ENCODE measurements at regions not wholly inside any gene's neighbourhood (a gene's known extent, or its start where the extent isn't known, plus 50 kb on each side); places are given as distances from the start of the nearest gene placed in this dataset.

GRCh38 chr2:208642125-208642779 lies 235.7 kb downstream of the PTH2R start:
- no peaks in the 10 kb centered on the region for H3K9me3 ChIP-seq (ENCODE audit: control insufficient read depth in 2 of 2, low read length in 2 of 2)

GRCh38 chr2:208643145-208643544 lies 236.6 kb downstream of the PTH2R start:
- no peaks in the 10 kb centered on the region for H3K9me3 ChIP-seq (ENCODE audit: control insufficient read depth in 2 of 2, low read length in 2 of 2)
- no peak overlapping the region for H3K4me3 ChIP-seq (ENCODE audit: low read length in 2 of 2)
- H3K9ac ChIP-seq (ENCODE audit: low read depth in 1 of 2, low read length in 2 of 2) = no peak overlapping the region
- no peaks in the 10 kb centered on the region for H3K27me3 ChIP-seq (ENCODE audit: control insufficient read depth in 2 of 2, insufficient read depth in 2 of 2, low read length in 2 of 2)
- H3K4me1 ChIP-seq (ENCODE audit: control insufficient read depth in 2 of 2, insufficient read depth in 2 of 2, low read length in 2 of 2) = no peaks in the 10 kb centered on the region
- H3K27ac ChIP-seq (ENCODE audit: low read depth in 2 of 2, low read length in 2 of 2) = no peak overlapping the region
- no peaks in the 10 kb centered on the region for H3K36me3 ChIP-seq (ENCODE audit: control insufficient read depth in 2 of 2, insufficient read depth in 2 of 2, low read length in 2 of 2)

More at GRCh38 chr2:208642125-208642779, 235.7 kb downstream of the PTH2R start:
- H3K4me1 ChIP-seq (ENCODE audit: control insufficient read depth in 2 of 2, insufficient read depth in 2 of 2, low read length in 2 of 2) = no peaks in the 10 kb centered on the region
- no peaks in the 10 kb centered on the region for H3K27me3 ChIP-seq (ENCODE audit: control insufficient read depth in 2 of 2, insufficient read depth in 2 of 2, low read length in 2 of 2)
- H3K36me3 ChIP-seq (ENCODE audit: control insufficient read depth in 2 of 2, insufficient read depth in 2 of 2, low read length in 2 of 2) = no peaks in the 10 kb centered on the region
- H3K9ac ChIP-seq (ENCODE audit: low read depth in 1 of 2, low read length in 2 of 2) = no peak overlapping the region
- no peak overlapping the region for H3K27ac ChIP-seq (ENCODE audit: low read depth in 2 of 2, low read length in 2 of 2)
- no peak overlapping the region for H3K4me3 ChIP-seq (ENCODE audit: low read length in 2 of 2)

- Histone ChIP-seq H3K9me3 (ENCODE audit: control insufficient read depth in 2 of 2, low read length in 2 of 2) (no peaks in the 10 kb centered on the region), H3K4me3 (ENCODE audit: low read length in 2 of 2) (no peak overlapping the region), H3K9ac (ENCODE audit: low read depth in 1 of 2, low read length in 2 of 2) (no peak overlapping the region), H3K27ac (ENCODE audit: low read depth in 2 of 2, low read length in 2 of 2) (no peak overlapping the region), H3K36me3 (ENCODE audit: control insufficient read depth in 2 of 2, insufficient read depth in 2 of 2, low read length in 2 of 2) (no peaks in the 10 kb centered on the region), H3K27me3 (ENCODE audit: control insufficient read depth in 2 of 2, insufficient read depth in 2 of 2, low read length in 2 of 2) (no peaks in the 10 kb centered on the region), H3K4me1 (ENCODE audit: control insufficient read depth in 2 of 2, insufficient read depth in 2 of 2, low read length in 2 of 2) (no peaks in the 10 kb centered on the region)
Observed at GRCh38 chr2:208645226-208645625, 238.6 kb downstream of the PTH2R start.

GRCh38 chr2:208648368-208648767 lies 241.8 kb downstream of the PTH2R start:
- Histone ChIP-seq H3K4me3 (ENCODE audit: low read length in 2 of 2) (no peak overlapping the region), H3K9ac (ENCODE audit: low read depth in 1 of 2, low read length in 2 of 2) (no peak overlapping the region), H3K27ac (ENCODE audit: low read depth in 2 of 2, low read length in 2 of 2) (no peak overlapping the region), H3K27me3 (ENCODE audit: control insufficient read depth in 2 of 2, insufficient read depth in 2 of 2, low read length in 2 of 2) (no peaks in the 10 kb centered on the region), H3K4me1 (ENCODE audit: control insufficient read depth in 2 of 2, insufficient read depth in 2 of 2, low read length in 2 of 2) (no peaks in the 10 kb centered on the region), H3K9me3 (ENCODE audit: control insufficient read depth in 2 of 2, low read length in 2 of 2) (no peaks in the 10 kb centered on the region), H3K36me3 (ENCODE audit: control insufficient read depth in 2 of 2, insufficient read depth in 2 of 2, low read length in 2 of 2) (no peaks in the 10 kb centered on the region)

- Histone ChIP-seq H3K9ac (ENCODE audit: low read depth in 1 of 2, low read length in 2 of 2) (no peak overlapping the region), H3K4me3 (ENCODE audit: low read length in 2 of 2) (no peak overlapping the region), H3K4me1 (ENCODE audit: control insufficient read depth in 2 of 2, insufficient read depth in 2 of 2, low read length in 2 of 2) (no peaks in the 10 kb centered on the region), H3K27ac (ENCODE audit: low read depth in 2 of 2, low read length in 2 of 2) (no peak overlapping the region), H3K27me3 (ENCODE audit: control insufficient read depth in 2 of 2, insufficient read depth in 2 of 2, low read length in 2 of 2) (no peaks in the 10 kb centered on the region), H3K9me3 (ENCODE audit: control insufficient read depth in 2 of 2, low read length in 2 of 2) (no peaks in the 10 kb centered on the region), H3K36me3 (ENCODE audit: control insufficient read depth in 2 of 2, insufficient read depth in 2 of 2, low read length in 2 of 2) (no peaks in the 10 kb centered on the region)
Observed at GRCh38 chr2:208653383-208653782, 246.8 kb downstream of the PTH2R start.

- Histone ChIP-seq H3K27ac (ENCODE audit: low read depth in 2 of 2, low read length in 2 of 2) (no peak overlapping the region), H3K9me3 (ENCODE audit: control insufficient read depth in 2 of 2, low read length in 2 of 2) (no peaks in the 10 kb centered on the region), H3K36me3 (ENCODE audit: control insufficient read depth in 2 of 2, insufficient read depth in 2 of 2, low read length in 2 of 2) (no peaks in the 10 kb centered on the region), H3K9ac (ENCODE audit: low read depth in 1 of 2, low read length in 2 of 2) (no peak overlapping the region), H3K4me1 (ENCODE audit: control insufficient read depth in 2 of 2, insufficient read depth in 2 of 2, low read length in 2 of 2) (no peaks in the 10 kb centered on the region), H3K4me3 (ENCODE audit: low read length in 2 of 2) (no peak overlapping the region), H3K27me3 (ENCODE audit: control insufficient read depth in 2 of 2, insufficient read depth in 2 of 2, low read length in 2 of 2) (no peaks in the 10 kb centered on the region)
Observed at GRCh38 chr2:208654056-208654455, 247.5 kb downstream of the PTH2R start.

GRCh38 chr2:208657468-208657867 lies 250.9 kb downstream of the PTH2R start:
- H3K9me3 ChIP-seq (ENCODE audit: control insufficient read depth in 2 of 2, low read length in 2 of 2) = no peaks in the 10 kb centered on the region
- H3K36me3 ChIP-seq (ENCODE audit: control insufficient read depth in 2 of 2, insufficient read depth in 2 of 2, low read length in 2 of 2) = no peaks in the 10 kb centered on the region
- H3K27me3 ChIP-seq (ENCODE audit: control insufficient read depth in 2 of 2, insufficient read depth in 2 of 2, low read length in 2 of 2) = no peaks in the 10 kb centered on the region
- H3K9ac ChIP-seq (ENCODE audit: low read depth in 1 of 2, low read length in 2 of 2) = no peak overlapping the region
- H3K4me3 ChIP-seq (ENCODE audit: low read length in 2 of 2) = no peak overlapping the region
- no peaks in the 10 kb centered on the region for H3K4me1 ChIP-seq (ENCODE audit: control insufficient read depth in 2 of 2, insufficient read depth in 2 of 2, low read length in 2 of 2)
- no peak overlapping the region for H3K27ac ChIP-seq (ENCODE audit: low read depth in 2 of 2, low read length in 2 of 2)

- no peaks in the 10 kb centered on the region for H3K9me3 ChIP-seq (ENCODE audit: control insufficient read depth in 2 of 2, low read length in 2 of 2)
- no peak overlapping the region for H3K4me3 ChIP-seq (ENCODE audit: low read length in 2 of 2)
- no peaks in the 10 kb centered on the region for H3K36me3 ChIP-seq (ENCODE audit: control insufficient read depth in 2 of 2, insufficient read depth in 2 of 2, low read length in 2 of 2)
- no peak overlapping the region for H3K27ac ChIP-seq (ENCODE audit: low read depth in 2 of 2, low read length in 2 of 2)
- no peaks in the 10 kb centered on the region for H3K4me1 ChIP-seq (ENCODE audit: control insufficient read depth in 2 of 2, insufficient read depth in 2 of 2, low read length in 2 of 2)
- H3K27me3 ChIP-seq (ENCODE audit: control insufficient read depth in 2 of 2, insufficient read depth in 2 of 2, low read length in 2 of 2) = no peaks in the 10 kb centered on the region
- H3K9ac ChIP-seq (ENCODE audit: low read depth in 1 of 2, low read length in 2 of 2) = no peak overlapping the region
Observed at GRCh38 chr2:208669394-208669793, 262.8 kb downstream of the PTH2R start.

GRCh38 chr2:208671284-208671683 lies 264.7 kb downstream of the PTH2R start:
- Histone ChIP-seq H3K9ac (ENCODE audit: low read depth in 1 of 2, low read length in 2 of 2) (no peak overlapping the region), H3K27me3 (ENCODE audit: control insufficient read depth in 2 of 2, insufficient read depth in 2 of 2, low read length in 2 of 2) (no peaks in the 10 kb centered on the region), H3K36me3 (ENCODE audit: control insufficient read depth in 2 of 2, insufficient read depth in 2 of 2, low read length in 2 of 2) (no peaks in the 10 kb centered on the region), H3K4me1 (ENCODE audit: control insufficient read depth in 2 of 2, insufficient read depth in 2 of 2, low read length in 2 of 2) (no peaks in the 10 kb centered on the region), H3K27ac (ENCODE audit: low read depth in 2 of 2, low read length in 2 of 2) (no peak overlapping the region), H3K9me3 (ENCODE audit: control insufficient read depth in 2 of 2, low read length in 2 of 2) (no peaks in the 10 kb centered on the region), H3K4me3 (ENCODE audit: low read length in 2 of 2) (no peak overlapping the region)

- H3K4me3 ChIP-seq (ENCODE audit: low read length in 2 of 2) = no peak overlapping the region
- no peaks in the 10 kb centered on the region for H3K36me3 ChIP-seq (ENCODE audit: control insufficient read depth in 2 of 2, insufficient read depth in 2 of 2, low read length in 2 of 2)
- no peaks in the 10 kb centered on the region for H3K27me3 ChIP-seq (ENCODE audit: control insufficient read depth in 2 of 2, insufficient read depth in 2 of 2, low read length in 2 of 2)
- no peaks in the 10 kb centered on the region for H3K9me3 ChIP-seq (ENCODE audit: control insufficient read depth in 2 of 2, low read length in 2 of 2)
- H3K4me1 ChIP-seq (ENCODE audit: control insufficient read depth in 2 of 2, insufficient read depth in 2 of 2, low read length in 2 of 2) = no peaks in the 10 kb centered on the region
- no peak overlapping the region for H3K9ac ChIP-seq (ENCODE audit: low read depth in 1 of 2, low read length in 2 of 2)
- no peak overlapping the region for H3K27ac ChIP-seq (ENCODE audit: low read depth in 2 of 2, low read length in 2 of 2)
Observed at GRCh38 chr2:208671886-208672680, 265.5 kb downstream of the PTH2R start.

Data from mucosa of rectum (tissue), 2 donors.